ENCODE measurements at regions not wholly inside any gene's neighbourhood (a gene's known extent, or its start where the extent isn't known, plus 50 kb on each side); places are given as distances from the start of the nearest gene placed in this dataset.

DNA sequence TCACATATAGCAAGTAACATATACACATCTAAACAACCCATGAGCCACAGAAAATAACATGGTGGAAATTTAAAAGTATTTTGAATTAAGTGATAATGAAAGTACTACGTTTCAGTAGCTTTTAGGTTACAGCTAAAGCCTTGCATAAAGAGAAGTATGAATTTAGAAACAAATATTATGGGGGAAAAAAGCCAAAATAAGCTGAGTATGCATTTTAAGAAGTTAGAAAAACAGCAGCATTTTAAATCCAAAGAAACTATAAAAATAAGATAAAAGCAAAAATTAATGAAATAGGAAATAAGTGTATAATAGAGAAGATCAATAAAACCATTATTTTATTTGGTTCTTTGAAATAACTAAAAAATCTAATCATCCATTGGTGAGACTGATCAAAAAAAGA, 89.8 kb upstream of the ARHGEF7 start:
- Histone ChIP-seq H3K27ac (ENCODE audit: low read depth, low read length) (no peak overlapping the region), H2AK5ac (ENCODE audit: low read depth, low read length) (no peak overlapping the region), H3K79me2 (ENCODE audit: control insufficient read depth in 1 of 2, insufficient read depth in 2 of 2, low read length in 2 of 2) (no peaks in the 10 kb centered on the region), H3K4me3 (ENCODE audit: extremely low read depth in 1 of 4, insufficient read depth in 2 of 4, low read depth in 3 of 4, low read length in 4 of 4) (no peak overlapping the region), H3K36me3 (ENCODE audit: control insufficient read depth in 2 of 4, insufficient read depth in 4 of 4, low read length in 3 of 4) (no peaks in the 10 kb centered on the region), H4K20me1 (replicated peaks in 1 of 2; ENCODE audit: control insufficient read depth in 1 of 2, insufficient read depth in 2 of 2, low read length in 2 of 2) (no peaks in the 10 kb centered on the region), H2BK20ac (ENCODE audit: low read length) (no peak overlapping the region), H3K4me1 (replicated peaks in 1 of 4; ENCODE audit: control insufficient read depth in 3 of 4, insufficient read depth in 4 of 4, low read length in 3 of 4) (no peaks in the 10 kb centered on the region), H3K79me1 (ENCODE audit: low read depth, low read length) (no peaks in the 10 kb centered on the region), H3K23ac (ENCODE audit: insufficient read length) (no peak overlapping the region), H3K9me3 (ENCODE audit: insufficient read depth in 2 of 2, low read depth in 1 of 2, low read length in 1 of 2) (peaks cover 6 to 8% of the 10 kb centered on the region in 2 experiments; a peak in 3 of 4 replicates), H3K4ac (replicated peaks; ENCODE audit: insufficient read length, low read depth, low read length) (no peak overlapping the region), H2BK12ac (ENCODE audit: low read depth, low read length) (no peak overlapping the region), H2BK120ac (replicated peaks; ENCODE audit: low read depth, low read length) (no peak overlapping the region), H4K91ac (replicated peaks; ENCODE audit: insufficient read length, low read length) (no peak overlapping the region), H2AFZ (ENCODE audit: low read length) (no peak overlapping the region), H3K14ac (ENCODE audit: insufficient read length) (no peak overlapping the region), H3K9ac (replicated peaks in 1 of 4; ENCODE audit: extremely low read depth in 1 of 4, low read depth in 3 of 4, low read length in 3 of 4) (no peak overlapping the region), H4K8ac (ENCODE audit: extremely low read depth, insufficient read depth, low read length) (no peak overlapping the region), H2BK15ac (ENCODE audit: low read length) (no peak overlapping the region), H3K23me2 (ENCODE audit: low read depth, low read length) (no peaks in the 10 kb centered on the region), H3K56ac (replicated peaks; ENCODE audit: insufficient read length, low read depth, low read length) (no peak overlapping the region), H4K5ac (ENCODE audit: insufficient read length, low read depth, low read length) (no peak overlapping the region), H2BK5ac (ENCODE audit: low read depth, low read length) (no peak overlapping the region), H3K4me2 (ENCODE audit: insufficient read depth in 1 of 2, low read depth in 2 of 2, low read length in 2 of 2) (no peak overlapping the region), H3K27me3 (replicated peaks in 1 of 4; ENCODE audit: control insufficient read depth in 3 of 4, extremely low read depth in 1 of 4, insufficient read depth in 3 of 4, low read length in 3 of 4) (no peaks in the 10 kb centered on the region), H3K18ac (ENCODE audit: extremely low read depth, low read length) (no peak overlapping the region)
- no peak for FAIRE-seq
- ChIA-PET POLR2A (ENCODE audit: partially characterized antibody) (no interaction called here), CTCF (ENCODE audit: partially characterized antibody) (no interaction called here)
- no peak for DNase-seq (ENCODE audit: low read depth in 1 of 2, low spot score in 2 of 2)
- WGBS, 2 experiments (ENCODE audit: extremely low coverage in 1 of 2, insufficient coverage in 1 of 2, insufficient read length in 1 of 2, insufficient replicate concordance in 2 of 2, low coverage in 1 of 2, low lambda C conversion rate in 2 of 2, missing lambda C conversion rate in 1 of 2) = 77% methylated on average over 1 of the region's 1 CpG; no CpG with 5 or more reads in 1 of the 2 experiments
- TF ChIP-seq TAF7 (optimal IDR thresholded peaks at IDR 0.05; ENCODE audit: borderline replicate concordance, low read depth, low read length) (no peak), SP1 (IDR thresholded peaks at IDR 0.05; ENCODE audit: low read depth, low read length) (no peak), JUND (IDR thresholded peaks at IDR 0.05; ENCODE audit: low read length) (no peak), CEBPB (IDR thresholded peaks at IDR 0.05; ENCODE audit: low read depth, low read length) (no peak), POLR2A (IDR thresholded peaks at IDR 0.05; ENCODE audit: control extremely low read depth in 1 of 2, low read depth in 2 of 2, low read length in 2 of 2) (no peak), NRF1 (IDR thresholded peaks at IDR 0.05; ENCODE audit: low read depth, low read length) (no peak), YY1 (IDR thresholded peaks at IDR 0.05; ENCODE audit: low read depth, low read length) (no peak), MAFK (IDR thresholded peaks at IDR 0.05; ENCODE audit: low read depth, low read length) (peak; percentile 62; the same call in 1 of the 2 replicates)

Data from H1 (cell line).